ENCODE measurements at regions not wholly inside any gene's neighbourhood (a gene's known extent, or its start where the extent isn't known, plus 50 kb on each side); places are given as distances from the start of the nearest gene placed in this dataset.
"Not testable (repeated sequence)": the region's sequence is repeated elsewhere in the genome, so short reads cannot be mapped to it uniquely, and the experiment has no call there.

GRCh38 chr5:42950456-42951292 lies 89.4 kb downstream of the ANXA2R start:
- no peak for FAIRE-seq
- peak; percentile 49 to 60 for DNase-seq (ENCODE audit: low spot score in 2 of 2)

- FAIRE-seq (no peak), DNase-seq (ENCODE audit: low spot score in 2 of 2) (peak in 1 of 2 donors; percentile 14)
Measured at GRCh38 chr5:42950116-42950455, 90.0 kb downstream of the ANXA2R start.

- FAIRE-seq (no peak), DNase-seq (ENCODE audit: low spot score in 2 of 2) (peak in 1 of 2 donors; percentile 26)
Measured at GRCh38 chr5:42949348-42950115, 90.6 kb downstream of the ANXA2R start.

- FAIRE-seq (no peak), DNase-seq (ENCODE audit: low spot score in 2 of 2) (no peak)
Measured at GRCh38 chr5:42948961-42949347, 91.2 kb downstream of the ANXA2R start.

- DNase-seq (ENCODE audit: low spot score in 2 of 2) = no peak
- FAIRE-seq = no peak
Measured at GRCh38 chr5:42944989-42945388, 95.1 kb downstream of the ANXA2R start.

- DNase-seq (ENCODE audit: low spot score in 2 of 2) (no peak), FAIRE-seq (no peak)
Measured at GRCh38 chr5:42943931-42944631, 96.0 kb downstream of the ANXA2R start.

GRCh38 chr5:42940853-42941252 lies 99.3 kb downstream of the ANXA2R start:
- no peak for FAIRE-seq
- DNase-seq (ENCODE audit: low spot score in 2 of 2) = no peak

GRCh38 chr5:42932011-42932410 lies 108.1 kb downstream of the ANXA2R start:
- not testable (repeated sequence) for DNase-seq (ENCODE audit: low spot score in 2 of 2); FAIRE-seq

GRCh38 chr5:42931451-42931850 lies 108.7 kb downstream of the ANXA2R start:
- not testable (repeated sequence) for FAIRE-seq; DNase-seq (ENCODE audit: low spot score in 2 of 2)

- FAIRE-seq = no peak
Measured at GRCh38 chr5:42930934-42931333, 109.2 kb downstream of the ANXA2R start.

GRCh38 chr5:42929871-42930270 lies 110.2 kb downstream of the ANXA2R start:
- no peak for FAIRE-seq
- no peak for DNase-seq (ENCODE audit: low spot score in 2 of 2)

More at GRCh38 chr5:42930934-42931333, 109.2 kb downstream of the ANXA2R start:
- no peak for DNase-seq (ENCODE audit: low spot score in 2 of 2)

GRCh38 chr5:42927730-42928129 lies 112.4 kb downstream of the ANXA2R start:
- no peak for DNase-seq (ENCODE audit: low spot score in 2 of 2)
- no peak for FAIRE-seq

- no peak for FAIRE-seq
Measured at GRCh38 chr5:42924686-42925085, 113.0 kb upstream of the SELENOP start.

GRCh38 chr5:42924226-42924625 lies 112.5 kb upstream of the SELENOP start:
- no peak for DNase-seq (ENCODE audit: low spot score in 2 of 2)
- no peak for FAIRE-seq

More at GRCh38 chr5:42924686-42925085, 113.0 kb upstream of the SELENOP start:
- no peak for DNase-seq (ENCODE audit: low spot score in 2 of 2)

GRCh38 chr5:42923710-42924109 lies 112.0 kb upstream of the SELENOP start:
- DNase-seq (ENCODE audit: low spot score in 2 of 2) (no peak), FAIRE-seq (no peak)

- DNase-seq (ENCODE audit: low spot score in 2 of 2) (no peak), FAIRE-seq (no peak)
Measured at GRCh38 chr5:42919600-42919999, 107.9 kb upstream of the SELENOP start.

- DNase-seq (ENCODE audit: low spot score in 2 of 2) = no peak
- FAIRE-seq = no peak
Measured at GRCh38 chr5:42915306-42915866, 103.7 kb upstream of the SELENOP start.

- DNase-seq (ENCODE audit: low spot score in 2 of 2) (no peak), FAIRE-seq (no peak)
Measured at GRCh38 chr5:42912184-42912798, 100.6 kb upstream of the SELENOP start.

- peak; percentile 66 to 76 for DNase-seq (ENCODE audit: low spot score in 2 of 2)
- no peak for FAIRE-seq
Measured at GRCh38 chr5:42908509-42909488, 97.1 kb upstream of the SELENOP start.

Data from frontal cortex (tissue), 3 donors.